GM19238 (cell line): ENCODE measurements at regions not wholly inside any gene's neighbourhood (a gene's known extent, or its start where the extent isn't known, plus 50 kb on each side); places are given as distances from the start of the nearest gene placed in this dataset.
"Not testable (repeated sequence)": the region's sequence is repeated elsewhere in the genome, so short reads cannot be mapped to it uniquely, and the experiment has no call there.

Source experiments
- DNase-seq: peaks from one replicate; pipeline ENCODE4 v3.0.0; 2011; ENCODE audit warnings: low spot score; ENCODE audit not compliant: insufficient read length

GRCh38 chr3:193118907-193119306, 122.1 kb upstream of the PLAAT1 start:
- no peak for DNase-seq

- no peak for DNase-seq
Measured at GRCh38 chr3:193119926-193120325, 121.1 kb upstream of the PLAAT1 start.

- no peak for DNase-seq
Measured at GRCh38 chr3:193124861-193125260, 116.2 kb upstream of the PLAAT1 start.

DNA sequence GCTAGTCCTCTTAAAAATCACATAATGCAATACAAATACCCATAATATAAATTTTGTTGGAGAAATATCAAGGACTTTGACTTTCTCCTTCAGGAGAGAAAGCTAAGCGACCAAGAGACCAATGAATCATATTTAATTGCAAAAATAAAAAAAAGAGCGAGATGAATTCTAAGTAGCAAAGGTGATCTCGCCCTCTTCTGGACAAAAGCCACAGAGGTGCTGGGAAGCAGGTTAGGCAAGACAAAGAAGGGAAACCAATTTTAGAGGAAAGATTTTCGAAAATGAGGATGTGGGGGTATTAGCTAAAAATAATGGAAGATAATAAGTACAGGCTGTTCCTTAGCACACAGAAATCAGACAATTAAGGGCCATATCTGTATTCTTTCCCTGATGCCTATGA, 111.4 kb upstream of the PLAAT1 start:
- no peak for DNase-seq

DNA sequence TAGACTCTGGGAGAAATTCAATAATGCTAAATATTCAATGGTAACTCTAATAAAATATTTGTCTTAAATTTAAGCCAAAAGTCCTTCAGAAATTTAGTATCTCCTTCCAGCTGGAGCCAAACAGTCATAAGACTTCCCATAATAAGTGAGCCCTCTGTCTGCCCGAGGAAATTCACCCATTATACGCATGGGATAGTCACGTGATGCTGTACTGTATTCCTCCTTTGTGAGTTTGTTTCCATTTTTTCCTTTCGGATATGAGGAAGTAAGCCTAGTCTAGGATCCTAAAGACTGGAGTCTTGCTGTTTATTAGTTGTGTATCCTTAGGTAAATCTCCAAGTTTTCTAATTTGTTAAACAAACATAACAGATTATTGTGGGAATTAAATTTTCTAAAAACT, 110.4 kb upstream of the PLAAT1 start:
- DNase-seq = no peak

DNA sequence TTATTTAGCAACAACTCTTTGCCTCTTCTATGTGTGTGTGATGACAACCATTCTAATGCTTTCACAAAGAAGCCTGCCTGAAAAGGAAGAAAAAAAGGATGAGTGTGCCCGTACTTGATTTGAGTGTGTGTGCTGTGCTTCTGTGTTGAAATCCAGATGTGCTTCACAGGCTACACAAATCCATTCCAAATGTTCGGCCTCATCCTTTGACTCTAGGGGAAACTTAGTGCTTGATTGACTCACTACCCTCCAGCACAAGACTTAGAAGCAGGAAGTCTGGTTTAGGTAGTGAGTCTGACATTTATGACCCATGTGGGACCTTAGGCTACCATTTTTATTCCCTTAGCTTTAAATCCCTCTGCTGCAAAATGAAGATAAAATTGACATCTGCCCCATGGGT, 108.8 kb upstream of the PLAAT1 start:
- no peak for DNase-seq

DNA sequence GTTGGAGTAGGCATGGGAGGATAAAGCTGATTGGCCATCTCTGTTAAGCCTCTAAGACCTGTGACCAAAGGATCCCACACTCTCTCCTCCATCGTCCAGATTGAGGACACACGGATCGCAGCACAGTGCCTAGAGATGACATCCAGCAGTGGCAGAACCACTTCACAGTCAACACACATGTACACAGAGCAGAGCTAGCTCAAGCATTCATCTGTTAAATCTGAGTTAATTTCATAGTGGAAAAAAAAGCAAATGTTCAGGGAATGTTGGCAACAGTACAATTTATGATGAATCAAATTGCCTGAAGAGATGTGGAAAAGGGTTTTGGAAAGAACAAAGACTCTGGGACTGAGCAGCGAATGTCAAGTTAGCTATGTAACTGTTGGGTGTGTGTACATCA, 108.1 kb upstream of the PLAAT1 start:
- DNase-seq = no peak

GRCh38 chr3:193134856-193135255, 106.2 kb upstream of the PLAAT1 start:
- no peak for DNase-seq

DNA sequence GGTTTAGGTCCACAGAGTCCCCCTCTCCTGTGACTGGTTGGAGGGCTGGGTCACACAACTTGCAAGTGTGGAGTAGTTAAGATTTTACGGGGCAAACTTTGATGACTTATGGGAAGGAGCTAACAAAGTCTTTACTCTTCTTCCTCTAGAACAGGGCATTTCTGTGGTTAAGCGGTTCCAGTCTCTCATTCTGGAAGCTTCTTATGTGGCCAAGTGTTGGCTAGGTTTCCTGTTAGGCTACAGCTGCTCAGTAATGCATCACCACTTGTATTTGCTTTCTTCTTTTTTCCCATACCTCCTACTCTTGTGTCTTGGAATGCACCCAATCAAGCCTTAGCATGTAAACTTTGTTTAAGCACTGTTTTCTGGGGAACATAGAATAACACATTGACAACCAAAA, 100.6 kb upstream of the PLAAT1 start:
- no peak for DNase-seq

DNA sequence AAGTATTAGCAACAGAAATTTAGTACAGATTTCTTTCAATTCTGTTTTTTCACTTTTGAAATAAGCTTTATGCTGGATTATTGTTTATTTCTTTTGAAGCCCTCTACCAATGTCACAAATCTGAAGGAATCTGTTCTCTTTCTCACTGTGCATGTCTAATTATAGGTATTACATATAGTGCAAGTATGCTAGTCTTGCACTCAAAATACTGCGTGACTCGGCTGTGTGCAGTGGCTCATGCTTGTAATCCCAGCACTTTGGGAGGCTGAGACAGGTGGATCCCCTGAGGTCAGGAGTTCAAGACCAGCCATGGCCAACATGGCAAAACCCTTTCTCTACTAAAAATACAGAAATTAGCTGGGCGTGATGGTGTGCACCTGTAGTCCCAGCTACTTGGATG, 95.8 kb upstream of the PLAAT1 start:
- DNase-seq = no peak

DNA sequence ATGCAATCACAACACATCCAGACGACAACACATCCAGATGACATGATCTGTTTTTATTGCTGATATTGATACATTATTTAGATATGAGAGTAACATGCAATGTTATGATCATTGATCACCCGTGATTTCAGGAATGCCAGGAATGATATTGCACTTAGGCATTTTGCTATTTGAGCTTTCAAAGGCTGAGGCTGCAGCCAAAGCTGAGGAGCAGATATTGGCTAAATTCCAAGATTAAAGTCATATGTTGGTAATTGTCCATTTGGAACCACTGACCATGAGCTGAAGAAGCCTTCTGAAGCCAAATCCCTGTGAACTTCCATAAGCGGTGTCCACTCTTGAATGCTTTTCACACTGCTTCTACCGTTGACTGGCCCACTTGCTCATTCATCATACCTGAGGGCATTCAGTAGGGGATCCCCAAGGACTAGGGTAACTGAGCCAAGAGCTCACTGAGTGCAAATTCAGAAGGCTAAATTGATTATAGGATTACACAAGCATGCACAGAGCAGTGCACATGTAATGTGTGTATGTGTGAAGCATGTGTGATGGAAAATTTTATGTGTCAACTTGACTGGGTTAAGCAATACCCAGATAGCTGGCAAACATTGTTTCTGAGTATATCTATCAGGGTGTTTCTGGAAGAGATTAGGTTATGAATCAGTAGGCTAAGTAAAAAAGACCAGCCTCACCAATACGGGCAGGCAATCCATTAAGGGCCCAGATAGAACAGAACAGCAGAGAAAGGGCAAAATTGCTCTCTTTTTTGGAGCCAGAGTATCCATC, 92.1 kb upstream of the PLAAT1 start:
- no peak for DNase-seq

DNA sequence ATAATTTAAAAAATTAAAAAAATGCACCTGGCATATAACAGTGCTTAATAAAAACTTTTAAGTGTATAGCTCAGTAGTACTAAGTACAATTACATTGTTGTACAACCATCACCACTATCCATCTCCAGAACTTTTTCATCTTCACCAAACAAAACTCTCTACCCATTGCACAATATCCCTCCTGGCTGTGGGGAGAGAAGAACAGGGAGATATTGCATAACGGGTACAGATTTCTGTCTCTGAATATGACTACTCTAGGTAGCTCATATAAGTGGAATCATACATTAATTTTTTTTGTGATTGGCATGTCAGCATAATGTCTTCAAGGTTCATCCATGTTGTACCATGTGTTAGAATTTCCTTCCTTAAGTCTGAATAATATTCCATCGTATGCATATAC, 91.0 kb upstream of the PLAAT1 start:
- DNase-seq = no peak

DNA sequence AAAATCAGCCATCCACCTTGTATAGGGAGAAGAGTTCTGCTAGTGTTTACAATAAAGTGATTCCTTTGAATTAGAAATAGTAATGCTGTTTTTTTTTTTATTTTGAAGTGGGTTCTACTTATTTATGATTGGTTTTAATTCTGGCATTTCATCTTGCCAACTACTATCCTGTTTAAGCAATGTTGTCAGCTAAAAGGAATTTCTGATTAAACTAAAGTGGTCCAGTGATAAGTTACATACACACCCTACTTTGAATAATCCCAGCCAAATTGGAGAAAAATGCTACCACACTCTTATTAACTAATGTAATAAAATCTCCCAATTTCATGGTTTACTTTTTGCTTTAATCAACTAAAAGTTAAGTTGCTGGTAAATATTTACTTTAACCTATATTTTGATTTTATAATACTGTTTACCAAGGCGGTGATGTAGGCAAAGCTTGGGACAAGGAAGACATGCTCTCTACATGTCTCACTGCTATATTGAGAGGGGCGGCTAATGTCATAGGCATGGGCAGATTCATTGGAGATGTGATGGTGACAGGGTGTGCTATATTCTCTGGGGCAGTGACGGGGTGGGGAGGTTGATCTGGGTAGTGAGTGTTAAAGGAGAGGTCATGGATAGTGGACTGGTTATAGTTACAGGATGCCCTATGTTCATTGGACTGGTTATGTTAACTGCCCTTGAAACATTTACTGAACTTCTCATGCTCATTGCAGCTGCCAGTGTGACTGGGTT, 85.8 kb upstream of the PLAAT1 start:
- DNase-seq = not testable (repeated sequence)

GRCh38 chr3:193157051-193157450, 84.0 kb upstream of the PLAAT1 start:
- no peak for DNase-seq

GRCh38 chr3:193165431-193166120, 75.4 kb upstream of the PLAAT1 start:
- DNase-seq = no peak

GRCh38 chr3:193168931-193169330, 72.1 kb upstream of the PLAAT1 start:
- no peak for DNase-seq

- DNase-seq = no peak
Measured at GRCh38 chr3:193174140-193174539, 66.9 kb upstream of the PLAAT1 start.

DNA sequence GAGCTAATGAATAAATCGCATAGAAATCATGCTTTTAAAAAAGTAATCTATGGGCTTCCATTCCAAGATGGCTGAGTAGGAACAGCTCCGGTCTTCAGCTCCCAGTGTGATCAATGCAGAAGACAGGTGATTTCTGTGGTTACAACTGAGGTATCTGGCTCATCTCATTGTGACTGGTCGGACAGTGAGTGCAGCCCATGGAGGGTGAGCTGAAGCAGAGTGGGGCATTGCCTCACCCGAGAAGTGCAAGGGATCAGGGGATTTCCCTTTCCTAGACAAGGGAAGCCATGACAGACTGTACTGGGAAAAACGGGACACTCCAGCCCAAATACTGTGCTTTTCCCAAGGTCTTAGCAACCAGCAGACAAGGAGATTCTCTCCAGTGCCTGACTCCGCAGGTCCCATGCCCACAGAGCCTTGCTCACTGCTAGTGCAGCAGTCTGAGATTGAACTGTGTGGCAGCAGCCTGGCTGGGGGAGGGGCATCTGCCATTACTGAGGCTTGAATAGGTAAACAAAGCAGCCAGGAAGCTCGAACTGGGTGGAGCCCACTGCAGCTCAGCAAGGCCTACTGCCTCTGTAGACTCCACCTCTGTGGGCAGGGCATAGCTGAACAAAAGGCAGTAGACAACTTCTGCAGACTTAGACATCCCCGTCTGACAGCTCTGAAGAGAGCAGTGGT, 61.5 kb upstream of the PLAAT1 start:
- DNase-seq = not testable (repeated sequence)

GRCh38 chr3:193187070-193187722, 53.8 kb upstream of the PLAAT1 start:
- no peak for DNase-seq

GRCh38 chr3:193190146-193190786, 50.8 kb upstream of the PLAAT1 start:
- DNase-seq = peak; percentile 4
